Heart left ventricle (tissue), 16 donors: ENCODE measurements at regions not wholly inside any gene's neighbourhood (a gene's known extent, or its start where the extent isn't known, plus 50 kb on each side); places are given as distances from the start of the nearest gene placed in this dataset.

Experiments used
- ATAC-seq, 4 donors: fragments of 200-7000 bp; cut with Tn5 transposase; one replicate each; pipeline ENCODE4 v1.9.1; 2020 to 2022; ENCODE audit warnings: moderate library complexity in 4 of 4, mild to moderate bottlenecking in 3 of 4, moderate number of reproducible peaks in 1 of 4
- DNase-seq, 5 donors: peaks; one replicate each; pipeline ENCODE4 v3.0.0-alpha.2; 2020
- H3K27ac ChIP-seq, 12 donors: fragments of 200-600 bp; sonication (generic) in 4 of 12; one replicate each; pipeline versions ENCODE4 v1.5.0 to v1.8.0; 2016 to 2022; ENCODE audit warnings: mild to moderate bottlenecking in 2 of 12
- H3K27me3 ChIP-seq, 9 donors: fragments of 200-600 bp; sonication (generic) in 2 of 9; one replicate each; pipeline versions ENCODE4 v1.5.1 to v1.8.0; 2016 to 2022; ENCODE audit warnings: mild to moderate bottlenecking in 3 of 9
- H3K36me3 ChIP-seq, 9 donors: fragments of 200-600 bp; sonication (generic) in 2 of 9; one replicate each; pipeline versions ENCODE4 v1.5.0 to v1.8.0; 2018 to 2022; ENCODE audit warnings: mild to moderate bottlenecking in 2 of 9
- H3K4me1 ChIP-seq, 12 donors: fragments of 200-600 bp; sonication (generic) in 4 of 12; one replicate each; pipeline versions ENCODE4 v1.5.0 to v1.8.0; 2016 to 2022; ENCODE audit warnings: mild to moderate bottlenecking in 3 of 12
- H3K4me3 ChIP-seq, 12 donors: fragments of 200-600 bp; sonication (generic) in 4 of 12; one replicate each; pipeline versions ENCODE4 v1.5.0 to v1.8.0; 2017 to 2022; ENCODE audit warnings: mild to moderate bottlenecking in 9 of 12, moderate library complexity in 4 of 12
- H3K9me3 ChIP-seq, 12 donors: fragments of 200-600 bp; sonication (generic) in 4 of 12; one replicate each; pipeline versions ENCODE4 v1.5.0 to v1.8.0; 2016 to 2022; ENCODE audit warnings: mild to moderate bottlenecking in 1 of 12
- POLR2A ChIP-seq, 2 donors: fragments of 450-650 bp; IDR thresholded peaks; one replicate each; pipeline ENCODE4 v1.6.1; 2017; ENCODE audit warnings: antibody characterized with exemption in 2 of 2, mild to moderate bottlenecking in 2 of 2, moderate library complexity in 2 of 2
- WGBS, 4 donors: extraction: QIAGEN DNeasy Blood & Tissue Kit in 2 of 4; methylation state at CpG; one replicate each; pipeline versions ENCODE4 v1.1.5 to v1.1.7; 2013 to 2018; 5-methylcytosine and 5-hydroxymethylcytosine counted together
- intact Hi-C, 10 donors: fragments of 100-400 bp; cut with DNase I; formaldehyde crosslinking; loops; one replicate each; pipeline versions ENCODE4 v1.11.1 to v1.14.2; 2022
- TF ChIP-seq, protein P1 (sequence below), 12 donors: fragments of 200-600 bp; sonication (generic) in 4 of 12; IDR thresholded peaks; one replicate each; pipeline versions ENCODE4 v1.5.0 to v1.8.0; 2018 to 2022; ENCODE audit warnings: antibody characterized with exemption in 12 of 12, mild to moderate bottlenecking in 5 of 12
- donor health status: ischemic (EF 13 %, LVEDD 7.1; RV severe dilation, severe dysfunction).
- donor health status: healthy with polysubstance abuse.
- donor health status: DM: no; HTN: yes; CAD: no.
- donor health status: DM: no; HTN: no; CAD: no.
- donor health status: ischemic (EF 25% LVEDD 6.9; RV normal size, moderate dysfunction).
- donor health status: ischemic (EF 25% LVEDD 5.7; RV mildly dilated, moderate dysfunction).
- donor health status: healthy.
- donor health status: DM: yes; HTN: yes; CAD: no.
- donor health status: ischemic (EF 35%, LVEDD 5.7; RV mildly dilated, moderate dysfunction).
- donor health status: nonischemic (EF 11% LVEDD 7.7; RV severe dilation, severe dysfunction).
- donor health status: DM: yes; HTN: yes; CAD: no.
- donor health status: PGD.
- donor health status: ischemic (EF 29% LVEDD 5.4; RV normal size, mild dysfunction).
- donor health status: nonischemic (EF 23%, LVEDD 6.1; RV moderate dilation, normal function).

DNA sequence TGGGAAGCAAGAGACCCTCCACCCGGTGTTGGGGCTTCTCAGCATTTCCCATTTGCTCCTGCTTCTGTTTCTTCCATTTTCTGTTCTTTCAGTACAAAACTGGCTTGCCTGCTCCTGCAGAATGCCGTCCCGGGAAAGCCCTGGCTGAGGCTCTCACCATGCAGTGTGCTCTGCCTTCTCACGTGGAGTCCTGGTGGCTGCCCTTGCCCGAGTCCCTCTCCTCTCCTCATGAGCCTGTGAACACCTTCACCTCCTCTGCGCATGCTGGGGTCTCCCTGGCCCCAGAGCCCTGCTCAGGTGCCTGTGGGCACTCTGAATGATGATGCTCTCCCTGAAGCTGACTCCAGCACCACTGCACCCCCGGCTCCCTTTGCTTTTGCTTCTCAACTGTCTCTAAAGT lies 752.0 kb downstream of the QKI start:
- ATAC-seq: no peak
- no peak for TF ChIP-seq POLR2A (IDR thresholded peaks at IDR 0.05)
- TF ChIP-seq, protein P1, sequence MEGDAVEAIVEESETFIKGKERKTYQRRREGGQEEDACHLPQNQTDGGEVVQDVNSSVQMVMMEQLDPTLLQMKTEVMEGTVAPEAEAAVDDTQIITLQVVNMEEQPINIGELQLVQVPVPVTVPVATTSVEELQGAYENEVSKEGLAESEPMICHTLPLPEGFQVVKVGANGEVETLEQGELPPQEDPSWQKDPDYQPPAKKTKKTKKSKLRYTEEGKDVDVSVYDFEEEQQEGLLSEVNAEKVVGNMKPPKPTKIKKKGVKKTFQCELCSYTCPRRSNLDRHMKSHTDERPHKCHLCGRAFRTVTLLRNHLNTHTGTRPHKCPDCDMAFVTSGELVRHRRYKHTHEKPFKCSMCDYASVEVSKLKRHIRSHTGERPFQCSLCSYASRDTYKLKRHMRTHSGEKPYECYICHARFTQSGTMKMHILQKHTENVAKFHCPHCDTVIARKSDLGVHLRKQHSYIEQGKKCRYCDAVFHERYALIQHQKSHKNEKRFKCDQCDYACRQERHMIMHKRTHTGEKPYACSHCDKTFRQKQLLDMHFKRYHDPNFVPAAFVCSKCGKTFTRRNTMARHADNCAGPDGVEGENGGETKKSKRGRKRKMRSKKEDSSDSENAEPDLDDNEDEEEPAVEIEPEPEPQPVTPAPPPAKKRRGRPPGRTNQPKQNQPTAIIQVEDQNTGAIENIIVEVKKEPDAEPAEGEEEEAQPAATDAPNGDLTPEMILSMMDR (IDR thresholded peaks at IDR 0.05): no peak
- no peaks in the 10 kb centered on the region for H3K27me3 ChIP-seq

DNA sequence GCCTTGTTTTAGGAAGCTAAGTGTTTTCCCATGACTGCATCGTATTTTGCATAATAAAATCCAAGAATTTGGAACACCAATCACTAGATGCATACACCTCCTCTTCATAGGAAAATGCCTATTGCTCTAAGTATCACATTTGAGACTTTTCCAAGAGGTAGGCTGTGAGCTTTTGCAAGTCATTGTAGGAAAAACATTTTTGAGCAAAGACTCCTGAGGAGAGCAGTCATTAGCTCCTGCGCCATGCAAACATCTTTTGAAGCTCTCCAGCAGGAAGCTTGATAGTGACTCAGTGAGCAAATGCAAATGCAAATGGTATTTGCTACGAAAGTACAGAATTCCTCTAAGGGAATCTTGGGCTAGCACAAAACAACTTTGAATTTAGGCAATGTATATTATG lies 750.4 kb downstream of the QKI start:
- no peak overlapping the region for H3K4me3 ChIP-seq
- DNase-seq: no peak
- no peaks in the 10 kb centered on the region for H3K36me3 ChIP-seq
- no peaks in the 10 kb centered on the region for H3K27me3 ChIP-seq
- no peaks in the 10 kb centered on the region for H3K4me1 ChIP-seq
- peaks cover 0 to 5% (median 0%) of the 10 kb centered on the region in 12 donors for H3K9me3 ChIP-seq
- no peak for ATAC-seq
- H3K27ac ChIP-seq: no peak overlapping the region
- 72 to 80% (median 78%) methylated on average over 3 of the region's 3 CpGs for WGBS, 4 donors
- intact Hi-C loops: no loop called here
- no peak for TF ChIP-seq POLR2A (IDR thresholded peaks at IDR 0.05)
- TF ChIP-seq, protein P1 (IDR thresholded peaks at IDR 0.05): no peak

More for the DNA sequence above, 752.0 kb downstream of the QKI start:
- Histone ChIP-seq H3K27ac (no peak overlapping the region), H3K4me1 (no peaks in the 10 kb centered on the region), H3K36me3 (no peaks in the 10 kb centered on the region), H3K4me3 (no peak overlapping the region), H3K9me3 (no peaks in the 10 kb centered on the region)
- intact Hi-C loops: no loop called here
- WGBS, 4 donors: 87 to 96% (median 93%) methylated on average over 7 of the region's 7 CpGs
- DNase-seq: no peak

DNA sequence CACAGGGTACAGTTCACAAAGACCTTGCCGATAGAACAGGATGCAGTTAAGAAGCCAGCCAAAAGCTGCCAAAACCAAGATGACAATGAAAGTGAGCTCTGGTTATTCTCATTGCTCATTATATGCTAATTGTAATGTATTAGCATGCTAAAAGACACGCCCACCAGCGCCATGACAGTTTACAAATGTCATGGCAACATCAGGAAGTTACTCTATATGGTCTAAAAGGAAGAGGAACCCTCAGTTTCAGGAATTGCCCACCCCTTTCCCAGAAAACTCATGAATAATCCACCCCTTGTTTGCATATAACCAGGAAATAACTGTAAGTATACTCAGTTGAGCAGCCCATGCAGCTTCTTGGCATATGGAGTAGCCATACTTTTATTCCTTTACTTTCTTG lies 748.7 kb downstream of the QKI start:
- Histone ChIP-seq H3K36me3 (no peaks in the 10 kb centered on the region), H3K27ac (no peak overlapping the region), H3K4me1 (no peaks in the 10 kb centered on the region), H3K4me3 (no peak overlapping the region), H3K9me3 (peaks cover 0 to 5% (median 0%) of the 10 kb centered on the region in 12 donors), H3K27me3 (no peaks in the 10 kb centered on the region)
- DNase-seq (no peak), ATAC-seq (no peak)
- WGBS, 4 donors: 68 to 78% (median 73%) methylated on average over 3 of the region's 3 CpGs
- intact Hi-C loops: no loop called here
- TF ChIP-seq, protein P1 (IDR thresholded peaks at IDR 0.05): no peak
- TF ChIP-seq POLR2A (IDR thresholded peaks at IDR 0.05): no peak

DNA sequence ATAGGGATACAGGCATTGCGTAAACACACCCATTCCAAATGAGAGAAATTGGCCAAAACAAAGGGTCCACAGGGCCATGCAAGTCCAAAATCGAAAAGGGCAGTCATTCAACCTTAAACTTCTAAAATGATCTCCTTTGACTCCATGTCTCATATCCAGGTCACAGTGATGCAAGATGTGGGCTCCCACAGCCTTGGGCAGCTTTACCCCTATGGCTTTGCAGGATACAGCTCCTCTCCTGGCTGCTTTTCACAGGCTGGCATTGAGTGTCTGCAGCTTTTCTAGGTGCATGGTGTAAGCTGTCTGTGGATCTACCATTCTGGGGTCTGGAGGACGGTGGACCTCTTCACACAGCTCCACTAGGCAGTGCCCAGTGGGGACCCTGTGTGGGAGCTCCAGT lies 744.5 kb downstream of the QKI start:
- H3K4me1 ChIP-seq: peaks cover 0 to 4% (median 0%) of the 10 kb centered on the region in 12 donors
- no peaks in the 10 kb centered on the region for H3K36me3 ChIP-seq
- H3K9me3 ChIP-seq: peaks cover 0 to 5% (median 0%) of the 10 kb centered on the region in 12 donors
- WGBS, 4 donors: 87 to 95% (median 93%) methylated on average over 2 to 3 of the region's 3 CpGs
- intact Hi-C loops: loop anchor here in 1 of 10 donors (5.0 kb wide), 1 partner anchor 197 kb away; no protein-coding TSS in a partner anchor
- no peak overlapping the region for H3K4me3 ChIP-seq
- ATAC-seq (no peak), DNase-seq (no peak)
- no peaks in the 10 kb centered on the region for H3K27me3 ChIP-seq
- no peak overlapping the region for H3K27ac ChIP-seq
- TF ChIP-seq, protein P1 (IDR thresholded peaks at IDR 0.05): no peak
- TF ChIP-seq POLR2A (IDR thresholded peaks at IDR 0.05): no peak
